ENCODE measurements at regions not wholly inside any gene's neighbourhood (a gene's known extent, or its start where the extent isn't known, plus 50 kb on each side); places are given as distances from the start of the nearest gene placed in this dataset.

DNA sequence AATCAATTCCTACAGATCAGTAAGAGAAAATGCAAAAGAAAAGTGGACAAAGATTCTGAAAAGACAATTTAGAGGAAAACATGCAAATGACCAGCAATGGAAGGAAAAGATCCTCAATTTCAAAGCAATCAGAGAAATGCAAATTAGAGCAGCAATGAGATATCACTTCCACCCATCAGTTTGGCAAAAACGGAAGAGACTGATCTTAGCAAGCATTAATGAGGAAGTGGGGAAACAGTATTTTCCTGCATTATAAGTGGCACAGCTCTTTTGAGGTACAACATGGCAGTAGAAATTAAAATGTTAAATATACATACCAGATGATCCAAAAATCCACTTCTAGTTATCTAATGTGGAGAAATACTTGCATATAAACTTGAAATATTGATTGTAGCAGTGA is 69.1 kb upstream of the SLC7A1 start:
- TF ChIP-seq, protein P1, sequence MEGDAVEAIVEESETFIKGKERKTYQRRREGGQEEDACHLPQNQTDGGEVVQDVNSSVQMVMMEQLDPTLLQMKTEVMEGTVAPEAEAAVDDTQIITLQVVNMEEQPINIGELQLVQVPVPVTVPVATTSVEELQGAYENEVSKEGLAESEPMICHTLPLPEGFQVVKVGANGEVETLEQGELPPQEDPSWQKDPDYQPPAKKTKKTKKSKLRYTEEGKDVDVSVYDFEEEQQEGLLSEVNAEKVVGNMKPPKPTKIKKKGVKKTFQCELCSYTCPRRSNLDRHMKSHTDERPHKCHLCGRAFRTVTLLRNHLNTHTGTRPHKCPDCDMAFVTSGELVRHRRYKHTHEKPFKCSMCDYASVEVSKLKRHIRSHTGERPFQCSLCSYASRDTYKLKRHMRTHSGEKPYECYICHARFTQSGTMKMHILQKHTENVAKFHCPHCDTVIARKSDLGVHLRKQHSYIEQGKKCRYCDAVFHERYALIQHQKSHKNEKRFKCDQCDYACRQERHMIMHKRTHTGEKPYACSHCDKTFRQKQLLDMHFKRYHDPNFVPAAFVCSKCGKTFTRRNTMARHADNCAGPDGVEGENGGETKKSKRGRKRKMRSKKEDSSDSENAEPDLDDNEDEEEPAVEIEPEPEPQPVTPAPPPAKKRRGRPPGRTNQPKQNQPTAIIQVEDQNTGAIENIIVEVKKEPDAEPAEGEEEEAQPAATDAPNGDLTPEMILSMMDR (IDR thresholded peaks at IDR 0.05; ENCODE audit: insufficient read depth, low read length, poor library complexity, severe bottlenecking) = no peak
- DNase-seq (ENCODE audit: extremely low read depth, insufficient read length) = no peak
- no peaks in the 10 kb centered on the region for H3K36me3 ChIP-seq (ENCODE audit: control insufficient read depth, insufficient read depth, low read length)
- no peaks in the 10 kb centered on the region for H3K27me3 ChIP-seq (replicated peaks; ENCODE audit: control insufficient read depth, insufficient read depth, low read length)
- H3K4me3 ChIP-seq (replicated peaks; ENCODE audit: low read depth, low read length) = no peak overlapping the region

DNA sequence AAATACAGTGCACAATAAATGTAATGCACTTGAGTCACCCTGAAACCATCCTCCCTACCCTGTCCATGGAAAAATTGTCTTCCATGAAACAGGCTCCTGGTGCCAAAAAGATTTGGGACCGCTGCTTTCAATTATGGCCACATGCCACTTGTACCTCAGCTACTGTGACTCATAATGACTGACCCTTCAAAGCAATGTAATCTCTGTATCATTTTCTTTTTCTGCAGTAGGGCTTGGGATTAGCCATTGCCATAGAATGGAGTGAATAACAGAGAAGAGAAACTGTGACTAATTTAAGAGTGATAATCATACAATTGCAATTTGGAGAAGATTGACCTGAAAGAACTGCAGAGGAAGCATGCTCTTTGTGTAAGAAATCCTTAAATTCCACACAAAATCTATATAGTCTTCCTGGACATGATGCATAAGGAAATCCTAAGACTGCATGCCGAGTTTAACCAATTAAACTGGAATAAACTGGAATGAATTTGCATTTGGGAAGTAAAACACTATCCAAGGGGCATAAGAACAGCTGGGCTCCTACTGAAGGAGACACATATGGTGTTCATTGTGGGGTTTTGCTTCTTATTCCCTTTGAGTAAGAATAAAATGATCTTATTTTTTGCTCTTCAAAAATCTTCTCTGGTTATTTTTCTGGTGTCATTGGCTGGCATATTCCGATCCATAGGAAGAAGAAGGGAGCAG is 59.5 kb upstream of the SLC7A1 start:
- no peaks in the 10 kb centered on the region for H3K36me3 ChIP-seq (ENCODE audit: control insufficient read depth, insufficient read depth, low read length)

DNA sequence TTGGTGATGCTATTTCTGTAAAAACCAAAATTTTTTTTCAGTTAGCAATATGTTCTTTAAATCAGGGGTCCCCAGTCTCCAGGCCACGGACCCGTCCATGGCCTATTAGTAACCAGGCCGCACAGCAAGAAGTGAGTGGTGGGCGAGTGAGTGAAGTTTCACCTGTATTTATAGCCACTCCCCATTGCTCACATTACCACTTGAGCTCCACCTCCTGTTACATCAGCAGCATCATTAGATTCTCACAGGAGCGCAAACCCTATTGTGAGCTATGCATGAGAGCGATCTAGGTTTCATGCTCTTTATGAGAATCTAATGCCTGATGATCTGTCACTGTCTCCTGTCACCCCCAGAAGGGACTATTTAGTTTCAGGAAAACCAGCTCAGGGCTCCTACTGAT is 58.9 kb upstream of the SLC7A1 start:
- Histone ChIP-seq H3K4me3 (replicated peaks; ENCODE audit: low read depth, low read length) (no peak overlapping the region), H3K36me3 (ENCODE audit: control insufficient read depth, insufficient read depth, low read length) (no peaks in the 10 kb centered on the region), H3K27me3 (replicated peaks; ENCODE audit: control insufficient read depth, insufficient read depth, low read length) (no peaks in the 10 kb centered on the region)
- TF ChIP-seq, protein P1 (IDR thresholded peaks at IDR 0.05; ENCODE audit: insufficient read depth, low read length, poor library complexity, severe bottlenecking) = no peak
- no peak for DNase-seq (ENCODE audit: extremely low read depth, insufficient read length)

More for the DNA sequence above, 59.5 kb upstream of the SLC7A1 start:
- no peak for DNase-seq (ENCODE audit: extremely low read depth, insufficient read length)
- H3K4me3 ChIP-seq (replicated peaks; ENCODE audit: low read depth, low read length) = no peak overlapping the region
- TF ChIP-seq, protein P1 (IDR thresholded peaks at IDR 0.05; ENCODE audit: insufficient read depth, low read length, poor library complexity, severe bottlenecking) = no peak
- H3K27me3 ChIP-seq (replicated peaks; ENCODE audit: control insufficient read depth, insufficient read depth, low read length) = no peaks in the 10 kb centered on the region

DNA sequence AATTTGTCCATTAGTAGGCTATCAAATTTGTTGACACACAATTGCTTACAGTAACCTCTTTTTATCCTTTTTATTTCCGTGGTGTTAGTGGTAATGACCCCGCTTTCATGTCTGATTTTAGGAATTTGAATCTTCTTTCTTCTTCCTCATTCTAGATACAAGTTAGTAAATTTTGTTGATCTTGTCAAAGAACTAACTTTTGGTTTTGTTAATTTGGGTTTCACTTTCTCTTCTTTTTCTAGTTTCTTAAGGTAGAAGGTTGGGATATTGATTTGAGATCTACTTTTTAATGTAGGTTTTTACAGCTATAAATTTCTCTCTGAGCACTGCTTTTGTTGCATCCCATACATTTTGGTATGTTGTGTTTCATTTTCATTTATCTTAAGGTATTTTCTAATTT is 53.3 kb upstream of the SLC7A1 start:
- Histone ChIP-seq H3K36me3 (ENCODE audit: control insufficient read depth, insufficient read depth, low read length) (no peaks in the 10 kb centered on the region), H3K4me3 (replicated peaks; ENCODE audit: low read depth, low read length) (no peak overlapping the region), H3K27me3 (replicated peaks; ENCODE audit: control insufficient read depth, insufficient read depth, low read length) (no peaks in the 10 kb centered on the region)
- TF ChIP-seq, protein P1 (IDR thresholded peaks at IDR 0.05; ENCODE audit: insufficient read depth, low read length, poor library complexity, severe bottlenecking) = no peak
- DNase-seq (ENCODE audit: extremely low read depth, insufficient read length) = no peak

All from GM06990 (cell line).